ENCODE measurements at regions not wholly inside any gene's neighbourhood (a gene's known extent, or its start where the extent isn't known, plus 50 kb on each side); places are given as distances from the start of the nearest gene placed in this dataset.

GRCh38 chr5:86833868-86834267, 216.1 kb downstream of the COX7C start:
- TF ChIP-seq POLR2A (IDR thresholded peaks at IDR 0.05; ENCODE audit: low read depth, low read length) (no peak), POLR2AphosphoS5 (IDR thresholded peaks at IDR 0.05; ENCODE audit: low read depth, low read length) (no peak), TAF1 (IDR thresholded peaks at IDR 0.05; ENCODE audit: borderline replicate concordance, low read depth, low read length) (no peak)
